ENCODE measurements at regions not wholly inside any gene's neighbourhood (a gene's known extent, or its start where the extent isn't known, plus 50 kb on each side); places are given as distances from the start of the nearest gene placed in this dataset.

- Histone ChIP-seq H3K79me2 (ENCODE audit: insufficient read depth, low read depth) (no peaks in the 10 kb centered on the region), H3K27me3 (ENCODE audit: insufficient read depth, low read depth) (no peaks in the 10 kb centered on the region), H3K4me1 (ENCODE audit: low read depth, poor library complexity, severe bottlenecking) (no peaks in the 10 kb centered on the region), H4K20me1 (ENCODE audit: insufficient read depth) (no peaks in the 10 kb centered on the region), H3K4me2 (no peak overlapping the region), H3K27ac (no peak overlapping the region), H3K9ac (no peak overlapping the region), H3K36me3 (ENCODE audit: insufficient read depth) (no peaks in the 10 kb centered on the region), H2AFZ (ENCODE audit: low read depth) (no peak overlapping the region), H3K4me3 (IDR thresholded peaks at IDR 0.05; ENCODE audit: insufficient read depth, low read depth, low read length) (no peak overlapping the region)
- no peak for TF ChIP-seq CTCF (conservative IDR thresholded peaks at IDR 0.05; ENCODE audit: low read depth, low read length)
Measured at GRCh38 chr5:127133071-127133470, 59.8 kb upstream of the C5orf63 start.

- Histone ChIP-seq H3K79me2 (ENCODE audit: insufficient read depth, low read depth) (no peaks in the 10 kb centered on the region), H3K4me2 (no peak overlapping the region), H4K20me1 (ENCODE audit: insufficient read depth) (no peaks in the 10 kb centered on the region), H3K36me3 (ENCODE audit: insufficient read depth) (no peaks in the 10 kb centered on the region), H2AFZ (ENCODE audit: low read depth) (no peak overlapping the region), H3K27me3 (ENCODE audit: insufficient read depth, low read depth) (no peaks in the 10 kb centered on the region), H3K4me1 (ENCODE audit: low read depth, poor library complexity, severe bottlenecking) (no peaks in the 10 kb centered on the region), H3K27ac (no peak overlapping the region), H3K4me3 (IDR thresholded peaks at IDR 0.05; ENCODE audit: insufficient read depth, low read depth, low read length) (no peak overlapping the region), H3K9ac (no peak overlapping the region)
- TF ChIP-seq CTCF (conservative IDR thresholded peaks at IDR 0.05; ENCODE audit: low read depth, low read length), result no peak
Measured at GRCh38 chr5:127136908-127137307, 63.6 kb upstream of the C5orf63 start.

- no peaks in the 10 kb centered on the region for H3K36me3 ChIP-seq (ENCODE audit: insufficient read depth)
- no peak overlapping the region for H3K4me3 ChIP-seq (IDR thresholded peaks at IDR 0.05; ENCODE audit: insufficient read depth, low read depth, low read length)
- H4K20me1 ChIP-seq (ENCODE audit: insufficient read depth), result no peaks in the 10 kb centered on the region
- no peaks in the 10 kb centered on the region for H3K79me2 ChIP-seq (ENCODE audit: insufficient read depth, low read depth)
- no peaks in the 10 kb centered on the region for H3K27me3 ChIP-seq (ENCODE audit: insufficient read depth, low read depth)
- TF ChIP-seq CTCF (conservative IDR thresholded peaks at IDR 0.05; ENCODE audit: low read depth, low read length), result no peak
- no peak overlapping the region for H3K9ac ChIP-seq
- H3K4me2 ChIP-seq, result no peak overlapping the region
- H2AFZ ChIP-seq (ENCODE audit: low read depth), result no peak overlapping the region
- no peak overlapping the region for H3K27ac ChIP-seq
- no peaks in the 10 kb centered on the region for H3K4me1 ChIP-seq (ENCODE audit: low read depth, poor library complexity, severe bottlenecking)
Measured at GRCh38 chr5:127143722-127144121, 70.4 kb upstream of the C5orf63 start.

GRCh38 chr5:127153031-127153430, 79.7 kb upstream of the C5orf63 start:
- Histone ChIP-seq H3K4me3 (IDR thresholded peaks at IDR 0.05; ENCODE audit: insufficient read depth, low read depth, low read length) (no peak overlapping the region), H3K4me1 (ENCODE audit: low read depth, poor library complexity, severe bottlenecking) (no peaks in the 10 kb centered on the region), H3K79me2 (ENCODE audit: insufficient read depth, low read depth) (no peaks in the 10 kb centered on the region), H3K27ac (no peak overlapping the region), H2AFZ (ENCODE audit: low read depth) (no peak overlapping the region), H3K36me3 (ENCODE audit: insufficient read depth) (no peaks in the 10 kb centered on the region), H3K4me2 (no peak overlapping the region), H3K9ac (no peak overlapping the region), H4K20me1 (ENCODE audit: insufficient read depth) (no peaks in the 10 kb centered on the region), H3K27me3 (ENCODE audit: insufficient read depth, low read depth) (no peaks in the 10 kb centered on the region)
- TF ChIP-seq CTCF (conservative IDR thresholded peaks at IDR 0.05; ENCODE audit: low read depth, low read length), result no peak

GRCh38 chr5:127153521-127153920, 80.2 kb upstream of the C5orf63 start:
- H3K4me1 ChIP-seq (ENCODE audit: low read depth, poor library complexity, severe bottlenecking), result no peaks in the 10 kb centered on the region
- TF ChIP-seq CTCF (conservative IDR thresholded peaks at IDR 0.05; ENCODE audit: low read depth, low read length), result no peak
- H3K27ac ChIP-seq, result no peak overlapping the region
- no peak overlapping the region for H3K4me2 ChIP-seq
- no peaks in the 10 kb centered on the region for H3K27me3 ChIP-seq (ENCODE audit: insufficient read depth, low read depth)
- no peaks in the 10 kb centered on the region for H3K36me3 ChIP-seq (ENCODE audit: insufficient read depth)
- H3K4me3 ChIP-seq (IDR thresholded peaks at IDR 0.05; ENCODE audit: insufficient read depth, low read depth, low read length), result no peak overlapping the region
- H3K9ac ChIP-seq, result no peak overlapping the region
- no peak overlapping the region for H2AFZ ChIP-seq (ENCODE audit: low read depth)
- no peaks in the 10 kb centered on the region for H4K20me1 ChIP-seq (ENCODE audit: insufficient read depth)
- H3K79me2 ChIP-seq (ENCODE audit: insufficient read depth, low read depth), result no peaks in the 10 kb centered on the region
